GM19238 (cell line): ENCODE measurements at regions not wholly inside any gene's neighbourhood (a gene's known extent, or its start where the extent isn't known, plus 50 kb on each side); places are given as distances from the start of the nearest gene placed in this dataset.

Source experiments
- DNase-seq: peaks from one replicate; pipeline ENCODE4 v3.0.0; 2011; ENCODE audit warnings: low spot score; ENCODE audit not compliant: insufficient read length

DNA sequence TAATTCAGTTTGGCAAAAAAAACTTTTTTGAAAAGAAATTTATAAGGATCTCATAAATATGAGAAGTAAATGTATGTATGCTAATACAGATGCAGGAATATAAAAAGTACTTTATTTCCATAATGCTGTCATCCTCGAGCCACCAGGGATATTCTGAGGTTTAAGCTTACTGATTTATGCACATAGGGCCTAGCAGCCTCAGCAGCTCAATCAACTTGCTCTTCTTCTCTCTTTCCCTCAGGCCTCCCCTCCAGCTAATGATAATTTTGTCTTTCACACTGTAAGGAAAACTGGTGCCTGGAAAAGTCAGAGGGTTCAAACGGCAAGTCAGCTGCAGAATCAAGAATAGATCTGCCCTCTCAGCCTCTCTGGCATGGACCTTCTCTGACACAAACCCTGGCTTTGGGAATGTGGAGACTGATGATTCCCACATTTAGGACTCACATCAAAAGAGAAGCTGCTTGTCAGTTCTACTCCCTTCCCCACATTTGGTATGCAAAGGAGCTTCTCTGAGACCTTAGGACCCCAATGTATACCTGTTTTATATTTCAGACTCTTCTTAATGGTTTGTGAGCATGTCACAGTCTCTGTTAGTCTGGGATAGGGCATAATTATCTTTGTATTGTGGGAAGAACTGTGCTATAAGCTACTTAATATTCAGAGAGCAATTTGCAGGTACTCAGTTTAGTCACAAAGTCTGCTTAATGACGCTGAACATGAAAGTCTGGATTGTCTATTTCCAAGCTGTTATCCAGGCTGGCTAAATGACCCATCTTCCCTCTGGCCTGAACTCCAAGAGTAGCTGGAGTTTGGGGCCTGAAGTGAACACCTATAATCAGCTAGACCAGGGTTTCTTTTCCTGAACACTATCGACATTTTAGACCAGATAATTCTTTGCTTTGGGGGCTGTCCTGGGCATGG is 52.1 kb upstream of the DIPK1A start:
- DNase-seq, result no peak

DNA sequence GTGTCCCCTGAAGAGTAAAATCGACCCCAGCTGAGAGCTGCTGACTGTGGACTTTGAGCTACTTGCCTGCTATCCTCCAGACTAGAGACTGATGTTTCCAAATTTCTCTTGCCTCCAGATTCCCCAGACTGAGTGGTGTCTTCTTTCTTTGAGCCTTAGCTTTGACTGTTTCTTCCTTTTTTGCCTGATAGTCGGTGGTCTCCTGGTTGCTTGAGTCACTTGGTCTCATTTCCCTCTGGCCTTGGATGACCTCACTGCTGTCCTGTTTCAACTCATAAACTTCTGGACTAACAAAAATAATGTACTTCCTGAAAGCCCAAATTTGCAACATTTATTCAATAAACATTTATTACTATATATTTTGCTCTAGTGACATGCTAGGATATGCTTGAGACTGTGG is 52.9 kb upstream of the DIPK1A start:
- no peak for DNase-seq

DNA sequence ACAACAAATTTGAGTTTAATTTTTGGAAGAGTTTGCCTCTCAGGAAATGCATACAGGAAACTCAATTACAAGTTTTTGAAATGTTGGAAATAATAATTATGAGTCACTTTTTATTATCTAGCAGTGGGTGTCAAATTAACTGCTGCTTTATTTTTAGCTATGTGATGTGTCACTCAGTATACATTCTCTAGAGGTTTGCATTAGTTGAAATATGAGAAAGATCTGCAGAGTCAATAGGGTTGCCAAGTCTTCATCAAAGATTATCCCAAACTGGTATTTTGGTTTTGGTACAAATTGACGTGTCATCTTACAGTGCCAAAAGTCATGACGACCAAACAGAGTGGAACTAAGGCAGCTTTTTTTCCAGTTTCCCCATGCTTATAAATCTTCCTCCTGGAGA is 54.3 kb upstream of the DIPK1A start:
- no peak for DNase-seq

DNA sequence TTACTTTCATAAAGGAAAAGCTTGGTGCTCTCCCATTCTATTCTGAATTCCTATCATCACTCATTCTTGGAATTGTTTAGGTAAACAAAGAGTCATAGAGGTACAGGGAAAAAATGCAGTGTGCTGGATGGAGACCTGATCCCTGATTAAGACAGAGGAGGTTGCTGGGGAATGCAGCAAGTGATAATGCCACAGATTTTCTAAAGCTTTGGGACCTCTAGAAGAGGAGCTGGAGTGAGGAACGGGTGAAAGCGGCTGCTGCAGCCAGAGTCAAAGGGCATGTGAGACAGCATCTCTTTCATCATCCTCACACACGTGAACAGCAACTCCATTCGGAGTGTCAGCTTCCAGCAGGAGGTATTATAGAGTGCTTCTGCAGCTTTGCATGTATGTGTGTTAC is 54.9 kb upstream of the DIPK1A start:
- DNase-seq, result no peak

DNA sequence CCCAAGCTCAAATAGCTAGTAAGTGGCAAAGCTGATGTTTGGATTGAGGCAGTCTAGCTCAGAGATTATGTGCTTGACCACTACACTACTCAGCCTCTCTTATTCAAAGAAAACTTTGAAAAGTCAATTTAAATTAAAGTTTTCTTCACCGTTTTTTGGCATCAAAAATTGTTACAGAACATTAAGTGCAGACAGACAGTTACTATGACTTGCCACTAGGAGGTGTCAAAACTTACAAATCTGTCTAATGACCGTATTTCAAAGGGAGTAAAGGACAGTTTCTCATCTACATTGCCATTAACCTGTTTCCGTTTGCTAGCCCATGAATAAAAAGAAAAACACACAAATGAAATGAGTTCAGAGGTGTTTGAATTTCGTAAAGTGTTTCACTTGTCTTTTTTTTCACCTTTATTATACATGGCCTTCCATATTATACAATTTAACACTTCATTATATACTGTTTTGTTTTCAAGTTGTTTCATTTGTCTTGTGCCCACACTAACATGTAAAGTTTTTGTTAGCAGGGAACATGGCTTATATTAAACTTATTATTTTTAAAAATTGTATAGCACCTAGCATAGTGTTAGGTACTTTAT is 57.4 kb upstream of the MTF2 start:
- peak; percentile 21 for DNase-seq

DNA sequence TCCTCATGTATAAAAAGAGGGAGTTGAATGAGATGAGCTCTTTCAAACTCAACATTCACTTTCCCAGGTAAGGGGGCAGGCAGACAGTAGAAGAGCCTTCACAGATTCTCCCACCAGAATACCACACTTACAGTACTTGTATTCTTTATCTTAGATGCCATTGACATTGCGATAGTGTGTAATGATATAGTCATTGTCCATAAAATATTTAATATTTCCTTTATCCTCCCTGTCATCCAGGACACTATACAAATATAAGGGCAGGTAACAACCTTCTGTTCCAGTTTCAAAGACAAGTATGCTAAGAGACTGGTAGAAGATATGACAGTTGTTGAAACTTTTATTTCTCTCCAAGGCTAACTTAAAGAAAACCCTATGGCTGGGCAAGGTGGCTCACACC is 56.5 kb upstream of the MTF2 start:
- no peak for DNase-seq

DNA sequence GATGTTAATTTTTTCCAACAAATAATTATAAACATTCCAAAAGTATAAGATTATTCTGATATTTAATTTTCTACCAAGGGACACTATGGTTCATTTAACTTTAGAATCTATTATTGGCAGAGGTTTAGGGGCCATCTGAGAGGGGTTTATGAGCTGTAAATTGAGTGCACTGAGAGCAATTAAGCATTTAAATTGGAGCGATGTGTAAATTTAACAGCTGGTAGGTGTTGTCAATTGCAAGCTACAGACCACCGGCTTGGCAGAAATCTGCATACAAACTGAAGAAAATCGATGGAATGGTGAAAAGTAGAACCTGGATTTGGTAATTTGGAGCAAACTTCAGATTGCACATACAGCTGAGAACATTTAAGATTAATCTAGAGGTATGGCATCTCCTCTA is 55.8 kb upstream of the MTF2 start:
- DNase-seq, result no peak

DNA sequence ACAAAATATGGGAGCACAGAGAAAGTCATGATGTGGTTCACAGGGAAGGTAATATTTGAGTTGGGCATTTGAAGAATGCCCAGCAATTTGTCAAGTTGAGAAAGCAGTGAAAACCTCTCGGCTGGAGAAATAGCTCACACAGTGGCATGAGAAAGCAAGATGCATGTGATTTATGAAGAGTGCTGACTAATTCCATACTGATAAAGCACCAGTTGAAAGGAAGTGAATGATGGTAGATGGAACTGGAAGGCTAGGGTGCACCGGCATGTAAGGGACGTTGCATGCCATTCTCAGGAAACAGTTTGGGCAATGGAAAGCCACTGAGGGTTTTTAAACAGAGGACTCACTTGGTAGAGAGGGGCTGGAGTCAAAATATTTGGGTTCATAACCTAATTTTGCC is 53.5 kb upstream of the MTF2 start:
- no peak for DNase-seq

DNA sequence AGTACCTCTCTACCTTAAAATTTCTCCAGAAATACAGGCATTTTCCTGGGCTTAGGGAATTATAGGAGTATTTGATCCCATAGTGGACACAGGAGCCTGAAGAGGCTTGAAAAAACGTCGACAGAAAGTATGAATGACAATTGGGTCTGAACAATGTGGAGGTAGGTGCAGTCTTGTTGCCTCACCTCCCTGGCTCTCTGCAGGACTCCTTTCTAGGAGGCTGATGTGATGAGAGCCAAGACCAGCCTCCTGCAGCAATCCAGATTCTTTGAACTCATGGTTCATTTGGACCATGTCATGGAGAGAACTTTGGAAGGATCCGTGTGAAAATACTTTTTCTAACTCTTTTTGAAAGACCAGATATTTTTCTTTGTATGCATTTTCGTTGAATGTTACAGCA is 50.5 kb upstream of the MTF2 start:
- DNase-seq, result no peak
